BJ (cell line): ENCODE measurements at regions not wholly inside any gene's neighbourhood (a gene's known extent, or its start where the extent isn't known, plus 50 kb on each side); places are given as distances from the start of the nearest gene placed in this dataset.

Experiments
- CTCF ChIA-PET: fragments of 350-600 bp; formaldehyde crosslinking; extraction: SDS; loops from one replicate; lab custom pipeline; 2021; ENCODE audit warnings: antibody characterized with exemption, inconsistent platforms; lab: Yijun Ruan, JAX
- POLR2A ChIA-PET: fragments of 300-600 bp; sonication (Branson Sonifier 250); formaldehyde crosslinking; extraction: SDS; loops from one replicate; lab custom pipeline; 2021; ENCODE audit warnings: antibody characterized with exemption; lab: Charles Lee
- DNase-seq: peaks from one replicate; pipeline ENCODE4 v3.0.0-alpha.2; 2011; ENCODE audit warnings: low read depth
- H3K27me3 ChIP-seq: 2 replicates; pipeline ENCODE4 v1.6.0; 2011; ENCODE audit warnings: low read length; ENCODE audit not compliant: control insufficient read depth, insufficient read depth
- H3K36me3 ChIP-seq: 2 replicates; pipeline ENCODE4 v1.5.1; 2011; ENCODE audit warnings: low read length; ENCODE audit not compliant: control insufficient read depth, insufficient read depth
- H3K4me3 ChIP-seq: 2 replicates; pipeline ENCODE4 v1.5.1; 2011; ENCODE audit warnings: low read depth, mild to moderate bottlenecking, control low read depth, low read length
- TF ChIP-seq, protein P1 (sequence below): IDR thresholded peaks from 2 replicates; pipeline ENCODE4 v1.5.1; 2011; ENCODE audit warnings: low read depth, mild to moderate bottlenecking, control low read depth, inconsistent platforms, low read length, moderate library complexity; ENCODE audit not compliant: insufficient read depth

- H3K4me3 ChIP-seq: no peak overlapping the region
- CTCF ChIA-PET: no interaction called here
- TF ChIP-seq, protein P1, sequence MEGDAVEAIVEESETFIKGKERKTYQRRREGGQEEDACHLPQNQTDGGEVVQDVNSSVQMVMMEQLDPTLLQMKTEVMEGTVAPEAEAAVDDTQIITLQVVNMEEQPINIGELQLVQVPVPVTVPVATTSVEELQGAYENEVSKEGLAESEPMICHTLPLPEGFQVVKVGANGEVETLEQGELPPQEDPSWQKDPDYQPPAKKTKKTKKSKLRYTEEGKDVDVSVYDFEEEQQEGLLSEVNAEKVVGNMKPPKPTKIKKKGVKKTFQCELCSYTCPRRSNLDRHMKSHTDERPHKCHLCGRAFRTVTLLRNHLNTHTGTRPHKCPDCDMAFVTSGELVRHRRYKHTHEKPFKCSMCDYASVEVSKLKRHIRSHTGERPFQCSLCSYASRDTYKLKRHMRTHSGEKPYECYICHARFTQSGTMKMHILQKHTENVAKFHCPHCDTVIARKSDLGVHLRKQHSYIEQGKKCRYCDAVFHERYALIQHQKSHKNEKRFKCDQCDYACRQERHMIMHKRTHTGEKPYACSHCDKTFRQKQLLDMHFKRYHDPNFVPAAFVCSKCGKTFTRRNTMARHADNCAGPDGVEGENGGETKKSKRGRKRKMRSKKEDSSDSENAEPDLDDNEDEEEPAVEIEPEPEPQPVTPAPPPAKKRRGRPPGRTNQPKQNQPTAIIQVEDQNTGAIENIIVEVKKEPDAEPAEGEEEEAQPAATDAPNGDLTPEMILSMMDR: no peak
- DNase-seq: no peak
- H3K27me3 ChIP-seq: no peaks in the 10 kb centered on the region
- no peaks in the 10 kb centered on the region for H3K36me3 ChIP-seq
- POLR2A ChIA-PET: no interaction called here
Measured at GRCh38 chr10:65798133-65798532, 1127.7 kb upstream of the LRRTM3 start.

DNA sequence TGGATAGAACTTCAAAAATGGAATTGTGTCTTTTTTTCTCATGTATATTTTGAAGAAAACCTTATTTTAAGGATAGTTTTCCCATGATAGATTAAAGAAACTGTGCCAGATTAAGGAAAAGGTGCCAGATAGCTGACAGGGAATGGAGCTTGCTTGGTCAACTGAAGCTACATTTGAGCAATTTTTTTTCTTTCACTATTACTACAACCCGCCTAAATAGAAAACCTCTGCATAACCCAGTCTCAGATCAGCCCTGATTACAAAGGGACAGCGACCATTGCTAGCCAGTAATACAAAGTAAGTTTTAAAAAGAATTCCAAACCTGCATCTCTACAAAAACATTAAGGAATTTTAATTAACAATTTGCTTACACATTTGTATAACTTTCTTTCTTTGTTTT is 1123.4 kb upstream of the LRRTM3 start:
- Histone ChIP-seq H3K36me3 (no peaks in the 10 kb centered on the region), H3K27me3 (no peaks in the 10 kb centered on the region), H3K4me3 (no peak overlapping the region)
- DNase-seq: no peak
- ChIA-PET CTCF (no interaction called here), POLR2A (no interaction called here)
- TF ChIP-seq, protein P1: no peak

- Histone ChIP-seq H3K4me3 (no peak overlapping the region), H3K27me3 (no peaks in the 10 kb centered on the region), H3K36me3 (no peaks in the 10 kb centered on the region)
- ChIA-PET POLR2A (no interaction called here), CTCF (no interaction called here)
- DNase-seq: no peak
- TF ChIP-seq, protein P1: no peak
Measured at GRCh38 chr10:65805511-65805910, 1120.3 kb upstream of the LRRTM3 start.

DNA sequence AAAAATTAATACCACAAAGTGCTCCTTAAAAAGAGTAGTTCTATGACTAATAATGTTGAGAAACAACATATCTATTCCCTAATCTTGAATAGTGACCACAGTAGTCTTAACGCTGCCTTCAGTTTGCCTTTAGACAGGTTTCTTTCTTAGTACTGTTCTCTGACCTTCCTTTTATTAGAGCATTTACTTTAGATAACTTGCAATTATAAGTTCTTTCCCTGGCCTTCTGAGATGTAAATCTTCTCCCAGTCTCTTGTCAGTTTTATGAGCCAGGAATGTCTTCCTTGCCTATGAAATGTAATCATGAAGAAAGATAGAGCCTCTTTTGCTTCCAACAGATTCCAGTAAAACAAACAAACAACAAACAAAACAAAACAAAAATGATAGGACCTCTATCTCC is 1119.8 kb upstream of the LRRTM3 start:
- TF ChIP-seq, protein P1: no peak
- CTCF ChIA-PET: no interaction called here
- no peak for DNase-seq

GRCh38 chr10:65808687-65809333 is 1117.0 kb upstream of the LRRTM3 start:
- POLR2A ChIA-PET: no interaction called here
- Histone ChIP-seq H3K36me3 (no peaks in the 10 kb centered on the region), H3K27me3 (no peaks in the 10 kb centered on the region), H3K4me3 (no peak overlapping the region)
- DNase-seq: no peak
- TF ChIP-seq, protein P1: no peak
- CTCF ChIA-PET: no interaction called here

More for the DNA sequence above, 1119.8 kb upstream of the LRRTM3 start:
- Histone ChIP-seq H3K4me3 (no peak overlapping the region), H3K36me3 (no peaks in the 10 kb centered on the region), H3K27me3 (no peaks in the 10 kb centered on the region)
- POLR2A ChIA-PET: no interaction called here
